ENCODE measurements at regions not wholly inside any gene's neighbourhood (a gene's known extent, or its start where the extent isn't known, plus 50 kb on each side); places are given as distances from the start of the nearest gene placed in this dataset.
"Not testable (repeated sequence)": the region's sequence is repeated elsewhere in the genome, so short reads cannot be mapped to it uniquely, and the experiment has no call there.

DNA sequence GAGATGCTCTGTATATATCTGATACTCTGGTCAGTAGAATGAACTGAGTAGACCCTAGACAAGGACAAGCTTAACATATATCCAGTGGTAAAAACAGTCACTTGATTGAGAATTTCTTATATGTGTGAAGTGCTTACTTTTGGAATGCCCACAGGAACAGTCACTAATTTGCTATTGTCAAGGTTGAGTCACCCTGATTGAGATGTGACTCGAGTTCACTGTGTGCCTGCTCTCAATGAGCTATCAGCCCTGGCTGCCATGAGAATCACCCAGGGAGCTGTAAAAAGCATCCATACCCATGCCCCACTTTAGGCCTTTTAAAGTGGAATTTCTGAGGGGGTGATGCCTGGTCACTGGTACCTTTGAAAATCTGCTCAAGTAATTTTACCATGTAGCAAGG lies 283.7 kb downstream of the SUCLG1 start:
- Histone ChIP-seq H3K27me3 (ENCODE audit: low read depth, low read length) (no peaks in the 10 kb centered on the region), H3K4me3 (ENCODE audit: low read depth in 1 of 2, low read length in 2 of 2) (no peak overlapping the region), H3K36me3 (ENCODE audit: control insufficient read depth in 1 of 2, insufficient read depth in 2 of 2, low read length in 2 of 2) (no peaks in the 10 kb centered on the region), H3K27ac (ENCODE audit: low read length) (no peak overlapping the region), H3K4me1 (ENCODE audit: control insufficient read depth in 1 of 2, insufficient read depth in 2 of 2, low read length in 2 of 2) (no peaks in the 10 kb centered on the region), H3K9me3 (ENCODE audit: control insufficient read depth in 1 of 2, low read length in 2 of 2) (no peaks in the 10 kb centered on the region)

DNA sequence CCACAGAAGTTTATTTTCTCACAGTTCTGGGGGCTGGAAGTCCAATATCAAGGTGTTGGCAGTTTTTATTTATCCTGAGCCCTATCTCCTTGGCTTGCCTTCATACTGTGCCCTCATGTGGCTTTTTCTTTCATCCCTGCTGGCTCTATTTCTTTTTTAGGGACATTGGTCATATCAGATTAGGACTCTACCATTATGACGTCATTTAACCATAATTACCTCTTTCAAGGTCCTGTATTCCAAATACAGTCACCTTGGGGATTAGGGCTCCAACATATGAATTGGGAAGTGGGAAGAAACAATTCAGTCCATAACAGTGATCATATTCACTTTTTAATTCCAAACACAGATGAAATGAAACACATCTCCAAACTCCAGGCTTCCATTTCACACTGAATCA lies 286.0 kb downstream of the SUCLG1 start:
- Histone ChIP-seq H3K4me3 (ENCODE audit: low read depth in 1 of 2, low read length in 2 of 2) (no peak overlapping the region), H3K36me3 (ENCODE audit: control insufficient read depth in 1 of 2, insufficient read depth in 2 of 2, low read length in 2 of 2) (no peaks in the 10 kb centered on the region), H3K27me3 (ENCODE audit: low read depth, low read length) (no peaks in the 10 kb centered on the region), H3K9me3 (ENCODE audit: control insufficient read depth in 1 of 2, low read length in 2 of 2) (no peaks in the 10 kb centered on the region), H3K27ac (ENCODE audit: low read length) (no peak overlapping the region), H3K4me1 (ENCODE audit: control insufficient read depth in 1 of 2, insufficient read depth in 2 of 2, low read length in 2 of 2) (no peaks in the 10 kb centered on the region)

- H3K27ac ChIP-seq (ENCODE audit: low read length), result no peak overlapping the region
- no peaks in the 10 kb centered on the region for H3K36me3 ChIP-seq (ENCODE audit: control insufficient read depth in 1 of 2, insufficient read depth in 2 of 2, low read length in 2 of 2)
- no peak overlapping the region for H3K4me3 ChIP-seq (ENCODE audit: low read depth in 1 of 2, low read length in 2 of 2)
- H3K4me1 ChIP-seq (ENCODE audit: control insufficient read depth in 1 of 2, insufficient read depth in 2 of 2, low read length in 2 of 2), result no peaks in the 10 kb centered on the region
- no peaks in the 10 kb centered on the region for H3K9me3 ChIP-seq (ENCODE audit: control insufficient read depth in 1 of 2, low read length in 2 of 2)
- H3K27me3 ChIP-seq (ENCODE audit: low read depth, low read length), result no peaks in the 10 kb centered on the region
Measured at GRCh38 chr2:84170979-84171378, 288.1 kb downstream of the SUCLG1 start.

DNA sequence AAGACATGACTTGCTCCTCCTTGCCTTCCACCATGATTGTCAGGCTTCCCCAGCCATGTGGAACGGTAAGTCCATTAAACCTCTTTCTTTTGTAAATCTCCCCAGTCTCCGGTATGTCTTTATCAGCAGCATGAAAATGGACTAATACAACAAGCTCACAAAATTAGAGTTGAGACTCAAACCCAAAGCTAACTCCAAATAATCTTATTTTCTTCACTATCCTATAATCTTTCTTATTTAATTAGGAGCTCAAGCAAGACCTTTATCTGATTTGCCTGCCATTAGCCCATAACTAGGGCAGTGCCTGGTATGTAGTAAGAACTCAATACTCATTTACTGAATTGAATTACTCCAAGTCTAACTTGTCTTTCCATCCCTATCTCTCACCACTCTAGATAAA lies 289.2 kb downstream of the SUCLG1 start:
- H3K27me3 ChIP-seq (ENCODE audit: low read depth, low read length), result no peaks in the 10 kb centered on the region
- H3K36me3 ChIP-seq (ENCODE audit: control insufficient read depth in 1 of 2, insufficient read depth in 2 of 2, low read length in 2 of 2), result no peaks in the 10 kb centered on the region
- no peaks in the 10 kb centered on the region for H3K4me1 ChIP-seq (ENCODE audit: control insufficient read depth in 1 of 2, insufficient read depth in 2 of 2, low read length in 2 of 2)
- no peaks in the 10 kb centered on the region for H3K9me3 ChIP-seq (ENCODE audit: control insufficient read depth in 1 of 2, low read length in 2 of 2)
- H3K4me3 ChIP-seq (ENCODE audit: low read depth in 1 of 2, low read length in 2 of 2), result no peak overlapping the region
- H3K27ac ChIP-seq (ENCODE audit: low read length), result no peak overlapping the region

DNA sequence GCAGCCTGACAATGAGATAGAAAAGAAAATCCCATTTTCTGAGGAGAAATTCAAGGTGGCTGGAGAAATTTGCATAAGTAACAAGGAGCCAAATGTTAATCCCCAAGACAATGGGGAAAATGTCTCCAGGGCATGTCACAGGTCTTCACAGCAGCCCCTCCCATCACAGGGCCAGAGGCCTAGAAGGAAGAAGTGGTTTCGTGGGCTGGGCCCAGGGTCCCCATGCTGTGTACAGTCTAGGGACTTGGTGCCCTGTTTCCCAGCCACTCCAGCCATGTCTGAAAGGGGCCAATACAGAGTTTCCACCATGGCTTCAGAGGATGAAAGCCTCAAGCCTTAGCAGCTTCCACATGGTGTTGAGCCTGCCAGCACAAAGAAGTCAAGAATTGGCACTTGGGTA lies 290.5 kb downstream of the SUCLG1 start:
- not testable (repeated sequence) for H3K36me3 ChIP-seq (ENCODE audit: control insufficient read depth in 1 of 2, insufficient read depth in 2 of 2, low read length in 2 of 2); H3K9me3 ChIP-seq (ENCODE audit: control insufficient read depth in 1 of 2, low read length in 2 of 2); H3K4me3 ChIP-seq (ENCODE audit: low read depth in 1 of 2, low read length in 2 of 2); H3K4me1 ChIP-seq (ENCODE audit: control insufficient read depth in 1 of 2, insufficient read depth in 2 of 2, low read length in 2 of 2); H3K27ac ChIP-seq (ENCODE audit: low read length); H3K27me3 ChIP-seq (ENCODE audit: low read depth, low read length)

DNA sequence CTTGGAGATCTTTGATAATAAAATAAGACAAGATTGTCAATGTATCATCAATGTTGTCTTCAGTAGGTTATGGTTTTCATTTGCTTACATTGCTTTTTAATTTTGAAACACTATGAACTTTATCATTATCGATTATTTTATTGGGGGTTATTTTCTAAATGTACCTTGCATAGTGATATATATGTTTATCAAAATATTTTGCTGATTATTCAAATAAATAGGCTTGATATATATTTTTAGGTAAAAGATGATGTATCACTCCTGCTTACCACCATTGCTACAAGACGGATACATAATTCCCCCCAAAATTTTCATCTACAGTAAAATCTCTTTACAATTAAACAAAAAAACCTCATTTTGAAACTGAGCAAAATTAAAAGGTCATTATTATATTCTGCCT lies 293.8 kb downstream of the SUCLG1 start:
- H3K27me3 ChIP-seq (ENCODE audit: low read depth, low read length), result no peaks in the 10 kb centered on the region
- H3K4me3 ChIP-seq (ENCODE audit: low read depth in 1 of 2, low read length in 2 of 2), result no peak overlapping the region
- no peaks in the 10 kb centered on the region for H3K4me1 ChIP-seq (ENCODE audit: control insufficient read depth in 1 of 2, insufficient read depth in 2 of 2, low read length in 2 of 2)
- no peaks in the 10 kb centered on the region for H3K9me3 ChIP-seq (ENCODE audit: control insufficient read depth in 1 of 2, low read length in 2 of 2)
- no peaks in the 10 kb centered on the region for H3K36me3 ChIP-seq (ENCODE audit: control insufficient read depth in 1 of 2, insufficient read depth in 2 of 2, low read length in 2 of 2)
- H3K27ac ChIP-seq (ENCODE audit: low read length), result no peak overlapping the region

- Histone ChIP-seq H3K4me3 (ENCODE audit: low read depth in 1 of 2, low read length in 2 of 2) (no peak overlapping the region), H3K27ac (ENCODE audit: low read length) (no peak overlapping the region), H3K4me1 (ENCODE audit: control insufficient read depth in 1 of 2, insufficient read depth in 2 of 2, low read length in 2 of 2) (no peaks in the 10 kb centered on the region), H3K9me3 (ENCODE audit: control insufficient read depth in 1 of 2, low read length in 2 of 2) (no peaks in the 10 kb centered on the region), H3K36me3 (ENCODE audit: control insufficient read depth in 1 of 2, insufficient read depth in 2 of 2, low read length in 2 of 2) (no peaks in the 10 kb centered on the region), H3K27me3 (ENCODE audit: low read depth, low read length) (no peaks in the 10 kb centered on the region)
Measured at GRCh38 chr2:84160453-84160852, 298.6 kb downstream of the SUCLG1 start.

DNA sequence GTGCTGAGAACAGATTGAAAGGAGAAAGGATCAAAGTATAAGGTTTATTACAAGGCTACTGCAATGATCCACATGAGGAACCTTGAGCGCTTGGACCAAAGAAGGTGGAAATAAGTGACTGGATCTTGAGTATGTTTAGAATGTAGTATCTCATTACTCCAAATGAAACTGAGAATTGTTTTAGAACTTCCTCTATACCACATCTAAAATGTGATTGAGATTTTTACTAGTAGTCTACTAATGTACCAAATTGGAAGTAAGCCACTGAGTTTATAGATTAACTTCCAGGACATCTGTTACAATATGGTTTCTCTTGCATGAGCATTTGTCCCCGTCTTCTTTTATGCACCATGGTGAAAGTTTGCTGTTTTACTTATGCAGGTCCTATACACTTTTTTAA lies 300.5 kb downstream of the SUCLG1 start:
- H3K27ac ChIP-seq (ENCODE audit: low read length), result no peak overlapping the region

GRCh38 chr2:84152462-84152861 lies 306.6 kb downstream of the SUCLG1 start:
- Histone ChIP-seq H3K27ac (ENCODE audit: low read length) (no peak overlapping the region), H3K9me3 (ENCODE audit: control insufficient read depth in 1 of 2, low read length in 2 of 2) (no peaks in the 10 kb centered on the region), H3K27me3 (ENCODE audit: low read depth, low read length) (no peaks in the 10 kb centered on the region), H3K36me3 (ENCODE audit: control insufficient read depth in 1 of 2, insufficient read depth in 2 of 2, low read length in 2 of 2) (no peaks in the 10 kb centered on the region), H3K4me3 (ENCODE audit: low read depth in 1 of 2, low read length in 2 of 2) (no peak overlapping the region), H3K4me1 (ENCODE audit: control insufficient read depth in 1 of 2, insufficient read depth in 2 of 2, low read length in 2 of 2) (no peaks in the 10 kb centered on the region)

More for the DNA sequence above, 300.5 kb downstream of the SUCLG1 start:
- Histone ChIP-seq H3K36me3 (ENCODE audit: control insufficient read depth in 1 of 2, insufficient read depth in 2 of 2, low read length in 2 of 2) (no peaks in the 10 kb centered on the region), H3K9me3 (ENCODE audit: control insufficient read depth in 1 of 2, low read length in 2 of 2) (no peaks in the 10 kb centered on the region), H3K4me3 (ENCODE audit: low read depth in 1 of 2, low read length in 2 of 2) (no peak overlapping the region), H3K4me1 (ENCODE audit: control insufficient read depth in 1 of 2, insufficient read depth in 2 of 2, low read length in 2 of 2) (no peaks in the 10 kb centered on the region), H3K27me3 (ENCODE audit: low read depth, low read length) (no peaks in the 10 kb centered on the region)

DNA sequence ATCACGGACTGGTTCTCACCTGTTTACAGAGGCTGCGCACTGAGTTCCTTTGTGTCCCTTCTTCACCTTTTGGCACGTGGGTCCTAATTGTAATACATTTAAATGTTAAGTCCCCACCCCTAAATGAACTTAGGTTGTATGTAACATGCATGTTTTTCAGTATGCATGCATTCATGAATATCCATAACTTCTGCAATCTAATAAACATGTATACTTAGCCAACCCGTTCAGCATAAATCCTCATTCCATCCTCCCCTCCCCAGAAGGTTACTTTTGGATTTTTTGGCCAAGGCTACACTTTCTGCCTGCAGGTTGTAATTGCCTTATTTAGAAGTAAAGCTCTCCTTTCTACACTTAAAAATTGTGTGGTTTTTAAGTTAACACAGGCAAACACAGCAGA lies 314.7 kb downstream of the SUCLG1 start:
- no peaks in the 10 kb centered on the region for H3K9me3 ChIP-seq (ENCODE audit: control insufficient read depth in 1 of 2, low read length in 2 of 2)
- H3K27me3 ChIP-seq (ENCODE audit: low read depth, low read length), result no peaks in the 10 kb centered on the region
- H3K4me3 ChIP-seq (ENCODE audit: low read depth in 1 of 2, low read length in 2 of 2), result no peak overlapping the region
- H3K4me1 ChIP-seq (ENCODE audit: control insufficient read depth in 1 of 2, insufficient read depth in 2 of 2, low read length in 2 of 2), result no peaks in the 10 kb centered on the region
- no peak overlapping the region for H3K27ac ChIP-seq (ENCODE audit: low read length)
- H3K36me3 ChIP-seq (ENCODE audit: control insufficient read depth in 1 of 2, insufficient read depth in 2 of 2, low read length in 2 of 2), result no peaks in the 10 kb centered on the region

DNA sequence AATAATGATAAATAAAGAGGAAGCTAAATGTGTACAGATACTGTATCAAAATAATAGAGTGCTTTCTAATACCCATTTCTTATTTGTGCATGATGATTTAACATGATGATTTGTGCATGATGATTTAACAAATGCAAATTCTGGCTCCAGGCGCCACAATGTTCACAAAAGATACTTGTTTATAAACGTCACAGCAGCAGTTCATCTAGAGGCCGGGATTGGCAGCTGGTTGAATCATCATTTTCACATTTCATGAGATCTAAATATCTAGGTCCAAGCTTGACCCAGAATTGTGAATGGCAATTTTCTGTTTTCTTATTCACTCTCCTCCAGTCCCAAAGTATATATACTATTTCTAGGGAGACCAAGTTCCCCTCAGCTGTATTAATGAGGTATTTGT lies 322.0 kb downstream of the SUCLG1 start:
- no peaks in the 10 kb centered on the region for H3K27me3 ChIP-seq (ENCODE audit: low read depth, low read length)
- no peaks in the 10 kb centered on the region for H3K4me1 ChIP-seq (ENCODE audit: control insufficient read depth in 1 of 2, insufficient read depth in 2 of 2, low read length in 2 of 2)
- H3K36me3 ChIP-seq (ENCODE audit: control insufficient read depth in 1 of 2, insufficient read depth in 2 of 2, low read length in 2 of 2), result no peaks in the 10 kb centered on the region
- H3K27ac ChIP-seq (ENCODE audit: low read length), result no peak overlapping the region
- no peaks in the 10 kb centered on the region for H3K9me3 ChIP-seq (ENCODE audit: control insufficient read depth in 1 of 2, low read length in 2 of 2)
- no peak overlapping the region for H3K4me3 ChIP-seq (ENCODE audit: low read depth in 1 of 2, low read length in 2 of 2)

DNA sequence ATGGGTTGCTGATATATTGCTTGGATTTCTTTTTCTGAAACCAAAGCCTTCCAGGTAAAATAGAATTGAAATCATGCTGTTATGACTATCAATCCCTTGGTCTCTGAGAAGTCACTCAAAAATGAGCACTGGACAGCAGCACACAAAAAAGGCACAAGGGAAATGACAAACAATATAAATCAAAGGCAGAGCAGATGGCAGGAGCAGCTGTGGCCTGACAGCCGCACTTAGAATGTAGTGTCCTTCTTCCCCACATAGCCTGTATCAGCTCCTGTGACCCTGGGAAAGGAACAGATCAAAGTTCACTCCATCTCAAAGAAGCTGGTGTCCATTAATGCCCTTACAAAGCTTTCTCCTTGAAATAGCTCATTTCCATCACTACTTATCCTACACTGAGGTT lies 326.7 kb downstream of the SUCLG1 start:
- Histone ChIP-seq H3K36me3 (ENCODE audit: control insufficient read depth in 1 of 2, insufficient read depth in 2 of 2, low read length in 2 of 2) (no peaks in the 10 kb centered on the region), H3K27me3 (ENCODE audit: low read depth, low read length) (no peaks in the 10 kb centered on the region), H3K4me1 (ENCODE audit: control insufficient read depth in 1 of 2, insufficient read depth in 2 of 2, low read length in 2 of 2) (no peaks in the 10 kb centered on the region), H3K9me3 (ENCODE audit: control insufficient read depth in 1 of 2, low read length in 2 of 2) (no peaks in the 10 kb centered on the region), H3K27ac (ENCODE audit: low read length) (no peak overlapping the region), H3K4me3 (ENCODE audit: low read depth in 1 of 2, low read length in 2 of 2) (no peak overlapping the region)

Data from muscle layer of duodenum (tissue), 2 donors.